ENCODE measurements at regions not wholly inside any gene's neighbourhood (a gene's known extent, or its start where the extent isn't known, plus 50 kb on each side); places are given as distances from the start of the nearest gene placed in this dataset.
"Not testable (repeated sequence)": the region's sequence is repeated elsewhere in the genome, so short reads cannot be mapped to it uniquely, and the experiment has no call there.

DNA sequence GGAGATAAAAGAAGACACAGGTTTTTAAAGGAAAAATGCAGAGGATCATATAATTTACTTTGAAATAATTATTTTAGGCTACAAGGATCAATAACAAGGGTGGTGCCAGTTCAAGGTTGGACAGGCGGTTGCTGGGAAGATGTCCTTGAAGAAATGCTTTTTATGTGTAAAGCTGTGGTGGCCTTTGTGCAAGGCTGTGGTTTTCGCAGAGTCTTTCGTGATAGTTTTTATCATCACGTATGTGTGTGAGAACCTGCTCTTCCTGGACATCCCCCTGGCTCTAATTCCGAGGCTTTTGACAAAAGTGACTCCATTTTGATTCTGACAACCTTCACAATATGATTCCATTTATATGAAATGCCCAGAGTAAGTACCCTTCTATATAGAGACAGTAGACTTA, 85.8 kb upstream of the COG2 start:
- ATAC-seq: no peak

DNA sequence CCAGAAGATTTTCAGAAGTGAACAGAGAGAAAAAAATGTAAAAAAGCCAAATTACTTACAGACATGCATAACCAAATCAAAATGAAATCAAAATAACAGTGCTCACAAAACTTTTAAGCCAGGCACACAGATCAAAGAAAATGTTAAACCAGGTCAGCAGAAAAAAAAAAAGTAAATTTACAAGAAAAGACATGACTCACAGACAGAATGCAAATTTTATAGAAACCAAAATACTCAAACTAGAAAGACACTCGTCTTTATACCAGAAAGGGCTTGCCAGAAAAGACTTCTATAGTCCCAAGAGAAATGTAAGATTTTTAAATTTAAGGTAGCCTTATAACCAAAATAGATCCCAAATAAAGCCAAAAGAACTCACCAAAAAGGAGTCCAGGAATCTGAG, 86.5 kb upstream of the COG2 start:
- no peak for ATAC-seq

DNA sequence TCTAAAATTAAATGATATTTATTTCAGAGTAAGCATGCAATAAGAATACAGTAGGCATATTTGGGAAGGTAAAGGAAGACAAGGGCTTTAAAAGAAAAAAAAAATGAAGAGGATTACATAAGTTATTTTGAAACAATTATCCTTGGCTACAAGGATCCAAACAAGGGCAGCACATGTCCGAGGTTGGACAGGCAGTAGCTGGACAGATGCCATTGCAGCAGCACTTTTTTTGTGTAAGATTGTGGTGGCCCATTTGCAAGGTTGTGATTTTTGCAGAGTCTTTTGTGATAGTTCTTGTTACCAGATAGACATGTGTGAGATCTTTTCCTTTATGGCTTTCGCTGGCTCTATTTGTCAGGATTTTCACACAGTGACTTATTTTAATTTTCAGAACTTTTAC, 89.4 kb upstream of the COG2 start:
- ATAC-seq: no peak

DNA sequence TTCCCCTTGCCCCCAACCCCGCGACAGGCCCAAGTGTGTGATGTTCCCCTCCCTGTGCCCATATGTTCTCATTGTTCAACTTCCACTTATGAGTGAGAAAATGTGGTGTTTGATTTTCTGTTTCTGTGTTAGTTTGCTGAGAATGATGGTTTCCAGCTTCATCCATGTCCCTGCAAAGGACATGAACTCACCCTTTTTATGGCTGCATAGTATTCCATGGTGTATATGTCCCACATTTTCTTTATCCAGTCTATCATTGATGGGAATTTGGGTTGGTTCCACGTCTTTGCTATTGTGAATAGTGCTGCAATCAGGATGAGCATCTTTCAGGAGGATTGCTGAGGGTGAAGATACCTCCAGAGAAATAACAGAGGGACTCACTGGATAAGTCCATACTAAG, 91.3 kb upstream of the COG2 start:
- ATAC-seq: not testable (repeated sequence)

DNA sequence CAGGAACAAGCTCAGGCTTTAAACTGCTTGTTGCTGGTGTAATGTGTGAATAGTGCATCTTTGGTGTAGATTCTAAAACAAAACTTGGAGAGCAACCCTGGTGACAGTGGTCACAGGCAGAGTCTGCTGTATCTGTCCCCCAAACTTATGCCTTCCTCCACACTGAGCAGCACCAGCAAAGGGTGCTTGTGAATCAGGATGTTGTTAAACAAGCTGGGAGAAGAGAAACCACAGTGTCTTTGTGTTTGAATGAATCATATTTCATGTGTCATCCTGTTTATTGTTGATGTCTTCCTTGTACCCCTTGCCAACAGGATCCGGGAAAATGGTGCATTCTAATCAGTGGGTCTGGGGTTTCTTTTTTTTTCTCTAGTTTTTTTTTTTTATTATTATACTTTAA, 91.9 kb upstream of the COG2 start:
- ATAC-seq: peak; percentile 79

DNA sequence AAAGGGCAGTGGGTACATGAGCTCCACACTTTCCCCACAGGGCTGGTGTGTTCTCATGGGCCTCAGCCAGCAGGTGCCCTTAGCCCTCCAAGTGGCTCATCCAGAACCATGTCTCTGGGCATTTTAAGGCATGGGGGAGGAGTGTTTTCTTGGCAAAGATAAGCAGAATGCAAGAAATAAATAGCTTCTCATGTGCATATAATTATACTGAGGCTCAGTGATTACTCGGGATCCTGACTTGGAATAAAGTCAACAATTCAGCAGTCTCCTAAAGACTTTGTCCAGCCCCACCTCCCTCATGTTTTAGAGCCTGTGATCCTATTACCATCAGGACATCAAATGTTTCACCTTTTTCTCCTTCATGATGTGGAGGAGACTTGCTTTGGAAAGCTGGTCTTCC, 92.7 kb upstream of the COG2 start:
- no peak for ATAC-seq

DNA sequence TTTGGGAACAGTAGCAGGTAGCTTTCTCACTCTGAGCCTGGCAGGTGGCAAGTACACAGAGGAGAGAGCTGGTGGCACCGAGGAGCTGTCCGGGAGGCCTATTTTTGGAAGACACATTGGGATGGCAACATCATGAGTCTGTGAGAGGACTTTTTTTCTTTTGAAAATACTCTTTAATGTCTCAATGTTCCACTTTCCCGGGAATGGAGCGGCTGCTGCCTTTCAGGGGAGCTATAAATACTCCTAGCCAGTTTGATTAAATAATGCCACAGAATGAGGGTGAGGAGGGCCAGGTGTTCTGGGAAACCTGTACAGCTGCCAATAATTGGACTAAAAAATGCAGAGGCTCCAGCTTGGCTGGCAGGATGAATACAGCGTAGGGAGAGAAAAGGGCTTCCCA, 93.3 kb upstream of the COG2 start:
- no peak for ATAC-seq

DNA sequence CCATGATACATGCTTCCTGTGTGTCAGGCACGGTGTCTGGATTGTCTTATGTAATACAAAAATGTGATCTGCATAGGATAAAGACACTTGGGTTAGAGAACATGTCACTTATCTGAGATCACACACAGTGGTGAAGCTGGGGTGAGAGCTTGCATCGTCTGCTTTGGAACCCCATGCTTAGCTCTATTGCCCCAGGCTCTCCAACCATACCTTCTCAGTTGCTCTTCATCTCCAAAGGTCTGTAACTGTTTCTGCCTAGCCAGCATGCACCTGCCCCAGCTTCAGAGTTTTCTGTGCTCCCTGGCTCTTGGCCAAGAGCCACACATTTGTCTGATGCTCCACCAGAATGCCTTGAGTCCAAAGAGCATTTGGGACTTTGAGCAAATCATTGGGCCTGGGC, 93.9 kb upstream of the COG2 start:
- ATAC-seq: no peak

DNA sequence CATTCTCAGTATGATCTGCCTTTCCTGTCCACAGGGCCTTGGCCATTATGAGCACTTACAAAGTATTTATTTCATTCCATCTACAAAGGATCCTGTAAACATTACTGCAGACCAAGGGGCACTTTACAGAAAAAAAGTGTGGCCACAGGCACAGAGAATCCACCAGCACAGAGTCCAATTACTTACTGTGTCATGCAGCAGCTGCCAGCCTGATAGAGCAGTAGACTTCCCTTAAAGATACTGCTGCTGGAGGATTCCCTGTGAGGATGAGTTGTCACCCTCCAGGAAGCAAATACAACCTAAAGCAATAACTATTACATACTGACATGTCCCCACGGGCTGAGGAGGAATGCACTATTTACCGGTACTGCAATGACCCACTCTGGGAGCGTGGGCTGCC, 97.1 kb upstream of the COG2 start:
- no peak for ATAC-seq

DNA sequence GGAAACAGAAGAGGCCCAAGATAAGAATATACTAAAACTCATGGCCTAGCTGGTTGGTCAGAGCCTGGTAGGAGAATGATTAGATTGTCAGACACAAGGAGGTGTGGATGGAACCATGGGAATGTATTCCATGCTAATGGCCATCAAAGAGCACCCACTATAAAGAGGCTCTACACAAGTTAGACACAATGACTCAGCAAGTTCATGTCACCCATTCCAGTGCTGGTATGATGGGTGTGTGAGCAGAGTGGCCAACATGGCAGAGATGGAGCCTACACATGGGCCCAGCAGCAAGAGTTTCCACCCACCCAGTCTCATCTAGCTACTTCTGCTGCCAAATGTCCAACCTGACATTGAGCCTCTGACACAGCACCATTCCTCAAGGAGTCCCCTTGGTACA, 97.5 kb upstream of the COG2 start:
- no peak for ATAC-seq

DNA sequence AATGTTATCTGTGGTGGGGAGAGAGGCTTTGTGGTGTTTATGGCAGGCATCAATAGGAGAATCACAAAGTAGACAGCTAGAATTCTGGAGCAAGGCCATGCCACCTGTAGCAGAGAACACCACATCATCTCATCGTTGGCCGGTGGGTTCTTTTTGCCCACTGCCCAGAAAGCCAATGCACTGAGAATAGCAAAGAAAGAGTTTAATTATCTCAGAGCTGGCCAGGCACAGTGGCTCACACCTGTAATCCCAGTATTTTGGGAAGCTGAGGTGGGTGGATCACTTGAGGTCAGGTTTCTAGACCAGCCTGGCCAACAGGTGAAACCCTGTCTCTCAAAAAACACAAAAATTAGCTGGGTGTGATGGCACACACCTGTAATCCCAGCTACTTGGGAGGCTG, 99.2 kb upstream of the COG2 start:
- no peak for ATAC-seq

DNA sequence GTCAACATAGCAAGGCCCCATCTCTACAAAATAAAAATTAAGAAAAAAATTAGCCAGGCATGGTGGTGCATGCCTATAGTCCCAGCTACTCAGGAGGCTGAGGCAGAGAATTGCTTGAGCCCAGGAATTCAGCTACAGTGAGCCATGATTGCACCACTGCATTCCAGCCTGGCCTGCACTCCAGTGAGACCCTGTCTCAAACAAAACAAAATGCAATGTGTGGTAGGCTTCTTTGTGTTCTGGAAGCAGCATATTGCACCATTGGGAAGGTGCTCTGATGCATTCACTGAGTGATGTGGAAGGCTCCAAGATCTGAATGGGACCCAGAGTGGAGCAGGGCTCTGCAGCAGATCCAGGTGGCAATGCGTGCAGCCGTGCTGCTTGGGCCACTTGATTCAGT, 99.6 kb upstream of the COG2 start:
- ATAC-seq: no peak

DNA sequence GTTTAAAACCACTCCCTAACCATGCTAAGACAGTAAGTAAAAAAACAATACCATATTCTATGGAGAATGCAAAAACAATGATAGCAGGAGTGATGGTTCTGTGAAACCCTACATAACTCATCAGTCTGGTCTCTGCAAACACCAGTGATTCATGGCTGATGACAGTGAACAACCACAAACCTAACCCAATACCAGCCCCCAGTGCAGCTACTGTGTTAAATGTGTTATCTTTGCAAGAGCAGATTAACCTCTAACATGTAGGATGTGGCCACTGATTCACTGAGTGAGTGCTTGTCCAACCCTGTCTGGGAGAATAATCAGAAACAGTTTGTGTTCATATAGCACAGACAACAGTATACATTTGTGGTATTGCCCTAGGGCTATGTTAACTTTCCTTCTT, 100.2 kb upstream of the COG2 start:
- ATAC-seq: no peak

DNA sequence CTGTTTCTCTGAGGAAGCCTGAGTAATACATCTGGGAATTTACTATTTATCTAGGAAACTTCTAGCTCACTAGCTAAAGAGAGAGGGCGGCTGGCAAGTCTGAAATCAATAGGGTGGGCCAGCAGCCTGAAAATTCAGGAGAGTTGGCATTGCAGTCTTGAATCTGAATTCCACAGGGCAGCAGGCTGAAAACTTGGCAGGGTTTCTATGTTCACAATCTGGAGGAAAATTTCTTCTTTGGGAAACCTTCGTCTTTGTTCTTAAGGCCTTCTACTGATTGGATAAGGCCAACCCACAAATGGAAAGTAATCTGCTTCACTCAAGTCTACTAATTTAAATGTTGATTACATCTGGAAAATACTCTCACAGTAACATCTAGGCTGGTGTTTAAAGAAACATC, 101.0 kb upstream of the COG2 start:
- ATAC-seq: no peak

DNA sequence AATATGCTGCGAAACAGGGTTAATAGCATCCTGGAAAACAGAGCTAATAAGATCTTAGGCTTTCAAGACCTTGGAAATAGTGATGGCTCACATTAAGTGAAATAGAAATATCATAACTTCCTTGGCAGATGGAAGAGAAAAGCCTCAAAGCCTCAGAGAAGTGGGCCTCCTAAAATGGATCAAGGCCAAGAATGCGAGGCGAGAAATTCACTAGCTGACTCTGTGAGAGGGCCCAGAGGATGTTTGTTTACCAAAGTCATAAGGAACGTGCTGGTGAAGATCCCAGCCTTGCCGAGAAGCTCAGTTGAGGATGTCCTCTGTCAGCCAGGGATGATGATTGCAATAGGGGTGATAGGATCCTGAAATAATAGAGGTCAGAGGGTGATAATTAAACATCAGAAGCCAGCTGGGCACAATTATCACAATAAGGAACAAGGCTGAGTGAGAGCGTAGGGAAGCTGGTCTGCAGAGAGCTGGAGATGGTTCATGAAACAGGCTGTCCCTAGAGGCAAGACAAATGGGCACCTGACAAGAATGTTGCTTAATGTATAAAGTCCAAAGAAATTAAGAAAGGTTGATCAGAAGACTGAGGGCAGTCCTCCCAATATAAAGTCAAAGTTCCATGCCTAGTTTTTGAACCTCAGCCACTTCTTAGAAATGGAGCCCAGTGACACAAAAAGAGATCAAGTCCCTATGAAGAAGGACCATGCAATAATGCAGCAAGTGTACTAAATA, 101.7 kb upstream of the COG2 start:
- ATAC-seq: no peak

DNA sequence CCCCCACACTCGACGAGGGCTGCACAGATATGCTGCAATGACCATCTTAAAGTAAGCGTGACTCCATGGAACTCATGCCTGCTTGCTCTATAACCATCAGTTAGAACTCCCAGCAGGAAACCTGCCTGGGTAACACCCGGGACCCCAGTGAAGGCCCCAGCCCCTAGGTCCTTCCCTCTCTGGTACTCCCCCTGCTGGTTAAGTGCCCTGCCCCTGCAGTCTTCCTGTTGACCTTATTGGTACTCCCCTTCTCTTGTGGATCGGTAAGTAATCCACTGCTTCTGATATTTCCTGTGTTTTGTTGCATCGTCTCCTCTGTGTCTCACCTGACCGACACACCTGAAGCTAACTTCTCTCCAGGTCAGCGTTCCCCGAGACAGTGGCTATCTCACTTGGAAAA, 104.8 kb upstream of the COG2 start:
- no peak for ATAC-seq

DNA sequence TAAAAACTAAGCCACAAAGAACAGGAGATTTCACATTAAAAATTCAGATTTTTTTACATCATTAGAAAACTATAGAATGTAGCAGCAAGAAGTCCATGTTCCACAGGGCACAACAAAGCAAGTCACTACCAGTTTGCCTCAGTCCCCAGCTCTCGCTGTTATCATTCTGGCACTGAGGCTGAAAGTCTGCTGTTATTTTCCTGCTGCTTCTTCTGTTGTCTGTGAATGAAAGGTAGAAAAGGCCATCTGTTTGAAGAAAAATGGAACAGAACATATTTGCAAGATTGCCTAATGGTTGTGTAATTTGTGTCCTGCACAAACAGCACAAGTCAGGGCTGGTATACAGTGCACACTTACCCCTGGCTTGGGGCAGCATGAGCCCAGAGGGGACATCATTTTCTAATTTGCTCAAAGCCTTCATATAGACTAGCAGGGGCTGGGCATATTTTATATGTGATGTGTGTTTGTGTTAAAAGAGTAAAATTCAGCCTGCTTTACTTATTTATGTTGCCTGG, 105.6 kb upstream of the COG2 start:
- no peak for ATAC-seq

DNA sequence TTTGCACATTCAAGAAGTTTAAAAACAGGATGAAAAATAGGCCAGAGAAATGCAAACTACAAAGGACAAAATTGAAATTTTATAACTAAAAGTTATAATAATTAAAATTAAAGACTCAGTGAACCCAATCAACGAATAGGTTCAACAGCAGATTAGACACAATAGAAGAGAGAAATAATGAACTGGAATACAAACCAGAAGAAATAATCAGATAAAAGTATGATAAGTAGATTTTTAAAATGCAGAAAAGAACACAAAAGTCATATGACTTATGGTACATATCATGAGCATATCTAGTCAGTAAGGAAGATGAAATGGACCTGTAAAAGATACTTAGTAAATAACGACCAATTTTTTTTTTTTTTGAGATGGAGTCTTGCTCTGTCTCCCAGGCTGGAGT, 108.1 kb upstream of the COG2 start:
- no peak for ATAC-seq

DNA sequence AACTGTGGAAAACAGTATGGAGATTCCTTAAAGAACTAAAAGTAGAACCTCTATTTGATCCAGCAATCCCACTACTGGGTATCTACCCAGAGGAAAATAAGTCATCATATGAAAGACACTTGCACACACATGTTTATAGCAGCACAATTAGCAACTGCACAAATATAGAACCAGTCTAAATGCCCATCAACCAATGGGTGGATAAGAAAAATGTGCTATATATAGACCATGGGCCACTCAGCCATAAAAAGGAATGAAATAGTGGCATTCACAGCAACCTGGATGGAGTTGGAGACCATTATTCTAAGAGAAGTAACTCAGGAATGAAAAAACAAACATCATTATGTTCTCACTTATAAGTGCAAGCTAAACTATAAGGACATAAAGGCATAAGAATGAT, 105.0 kb upstream of the PGBD5 start:
- ATAC-seq: no peak

DNA sequence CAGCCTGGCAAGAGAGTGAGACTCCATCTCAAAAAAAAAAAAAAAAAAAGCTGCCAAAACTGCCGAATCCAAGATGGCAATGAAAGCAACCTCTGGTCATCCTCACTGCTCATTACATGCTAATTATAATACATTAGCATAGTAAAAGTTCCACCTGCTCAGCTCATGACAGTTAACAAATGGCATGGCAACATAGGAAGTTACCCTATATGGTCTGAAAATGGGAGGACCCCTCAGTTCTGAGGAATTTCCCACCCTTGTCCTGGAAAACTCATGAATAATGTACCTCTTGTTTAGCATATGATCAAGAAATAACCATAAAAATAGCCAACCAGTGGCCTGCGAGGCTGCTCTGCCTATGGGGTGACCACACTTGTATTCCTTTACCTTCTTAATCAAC, 93.1 kb upstream of the PGBD5 start:
- ATAC-seq: no peak

DNA sequence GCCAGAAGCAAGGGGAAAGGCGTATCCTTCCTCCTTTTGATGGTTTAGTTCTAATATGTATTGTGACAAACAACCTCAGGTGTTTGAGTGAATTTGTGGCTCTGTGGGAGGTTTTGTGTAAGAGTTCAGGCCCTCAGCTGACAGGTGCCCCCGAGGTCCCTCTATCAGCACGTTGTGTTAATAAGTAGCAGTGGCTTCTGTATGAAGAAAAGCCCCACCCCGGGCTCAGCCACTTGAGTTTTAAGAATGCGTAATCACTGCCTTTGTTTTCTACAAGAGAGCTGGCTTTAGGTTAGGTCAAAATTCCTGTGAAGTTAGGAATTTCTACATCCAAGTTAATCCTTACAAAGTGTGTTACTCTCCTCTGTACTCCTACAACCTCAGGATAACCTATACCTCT, 92.4 kb upstream of the PGBD5 start:
- no peak for ATAC-seq

DNA sequence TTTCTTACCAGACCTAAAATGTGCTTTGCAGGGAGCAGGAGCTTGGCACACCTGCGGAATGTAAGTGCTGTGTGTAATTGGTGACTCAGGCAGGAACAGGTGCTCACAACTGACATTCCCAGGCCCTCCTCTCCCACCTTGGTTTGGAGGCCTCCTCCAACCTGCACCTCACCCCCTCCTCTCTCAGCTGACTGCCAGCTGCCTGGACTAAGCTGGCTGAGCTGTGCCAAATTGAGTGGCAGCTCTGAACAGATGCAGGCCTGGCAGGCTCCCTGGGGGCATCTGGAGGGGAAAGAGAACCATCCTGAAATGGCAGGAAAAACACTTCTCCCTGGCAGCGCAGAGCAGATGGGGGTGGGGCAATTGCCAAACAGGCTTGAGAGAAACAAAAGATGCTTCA, 91.7 kb upstream of the PGBD5 start:
- peak; percentile 25 for ATAC-seq

DNA sequence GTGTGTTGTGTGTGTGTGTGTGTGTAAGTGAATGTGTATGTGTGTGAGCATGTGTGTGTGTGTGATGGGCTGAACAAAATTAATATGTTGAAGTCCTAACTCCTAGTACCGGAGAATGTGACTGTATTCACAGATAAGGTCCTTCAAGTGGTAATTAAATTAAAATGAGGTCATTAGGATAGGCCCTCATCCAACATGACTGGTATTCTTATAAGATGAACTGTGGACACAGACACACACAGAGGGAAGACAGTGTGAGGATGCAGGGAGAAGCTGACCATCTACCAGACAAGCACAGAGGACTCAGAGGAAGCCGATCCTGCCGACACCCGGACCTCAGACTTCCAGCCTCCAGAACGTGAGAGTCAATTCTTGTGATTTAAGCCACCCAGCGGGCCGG, 91.2 kb upstream of the PGBD5 start:
- no peak for ATAC-seq

DNA sequence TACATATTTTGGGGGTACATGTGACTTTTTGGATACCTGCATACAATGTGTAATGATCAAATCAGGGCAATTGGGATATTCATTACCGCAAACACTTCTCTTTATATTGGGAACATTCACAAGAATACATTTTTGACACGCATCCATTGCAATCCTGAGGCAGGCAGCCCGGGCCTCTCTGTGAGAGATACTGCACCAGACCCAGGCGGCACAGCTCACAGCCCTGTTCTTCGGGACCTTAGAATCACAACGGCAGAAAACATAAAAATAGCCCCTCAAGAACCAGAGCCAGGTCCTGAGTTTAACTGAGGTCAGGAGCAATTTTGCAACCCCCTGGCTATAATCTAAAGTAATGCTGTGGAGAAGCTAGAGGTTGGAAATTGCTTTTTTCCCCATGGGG, 90.8 kb upstream of the PGBD5 start:
- ATAC-seq: no peak

DNA sequence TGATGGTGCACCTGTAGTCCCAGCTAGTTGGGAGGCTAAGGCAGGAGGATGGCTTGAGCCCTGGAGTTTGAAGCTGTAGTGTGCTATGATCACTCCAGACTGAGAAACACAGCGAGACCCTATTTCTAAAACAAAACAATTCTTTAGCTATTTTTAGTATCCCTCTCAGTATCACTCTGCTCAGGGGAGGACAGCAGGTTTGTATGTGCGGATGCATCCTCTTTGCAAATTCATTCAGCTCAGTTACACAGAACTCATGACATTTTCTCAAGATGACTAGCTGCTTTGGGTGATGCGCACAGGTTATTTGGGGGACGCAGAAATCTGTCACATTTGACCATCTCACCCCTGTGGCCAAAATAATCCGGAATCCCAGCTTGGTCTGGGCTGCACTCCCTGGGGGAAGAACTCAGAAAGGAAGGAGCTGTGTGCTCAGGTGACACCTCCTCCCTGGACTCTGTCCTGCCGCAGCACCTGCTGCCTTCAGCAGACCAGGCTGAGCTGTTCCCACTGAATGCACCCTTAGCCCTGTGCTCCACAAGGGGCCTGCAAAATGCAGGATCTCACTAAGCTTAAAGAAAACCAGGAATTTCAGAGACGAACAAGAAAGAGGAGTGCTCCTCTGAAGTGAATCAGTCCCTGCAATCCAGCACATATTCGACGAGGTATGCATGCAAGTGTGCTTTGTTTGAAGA, 89.5 kb upstream of the PGBD5 start:
- no peak for ATAC-seq

Measured in esophagus mucosa (tissue), 1 donor.